ENCODE measurements at regions not wholly inside any gene's neighbourhood (a gene's known extent, or its start where the extent isn't known, plus 50 kb on each side); places are given as distances from the start of the nearest gene placed in this dataset.

GRCh38 chr13:55000043-55000442 lies 1971.4 kb downstream of the OLFM4 start:
- TF ChIP-seq CTCF (IDR thresholded peaks at IDR 0.05) (no peak), POLR2A (IDR thresholded peaks at IDR 0.05) (no peak)

All from thyroid gland (tissue), 4 donors.